GM18907 (cell line): ENCODE measurements at regions not wholly inside any gene's neighbourhood (a gene's known extent, or its start where the extent isn't known, plus 50 kb on each side); places are given as distances from the start of the nearest gene placed in this dataset.
"Not testable (repeated sequence)": the region's sequence is repeated elsewhere in the genome, so short reads cannot be mapped to it uniquely, and the experiment has no call there.

ENCODE experiments used
- ATAC-seq: cut with Tn5 transposase; IDR thresholded peaks from one replicate; pipeline ENCODE4 v1.9.1; 2021; ENCODE audit warnings: mild to moderate bottlenecking, moderate library complexity; ENCODE audit not compliant: unreplicated experiment

- not testable (repeated sequence) for ATAC-seq
These were observed 1093.1 kb upstream of the DEFB115 start for GRCh38 chr20:30164389-30164788.

GRCh38 chr20:30167540-30167939 is 1089.9 kb upstream of the DEFB115 start:
- ATAC-seq: no peak

GRCh38 chr20:30168025-30168799 is 1089.3 kb upstream of the DEFB115 start:
- no peak for ATAC-seq

- no peak for ATAC-seq
These were observed 1088.7 kb upstream of the DEFB115 start for GRCh38 chr20:30168800-30169138.

GRCh38 chr20:30175681-30176080 is 1081.8 kb upstream of the DEFB115 start:
- no peak for ATAC-seq

GRCh38 chr20:30183124-30183523 is 1074.3 kb upstream of the DEFB115 start:
- not testable (repeated sequence) for ATAC-seq

- not testable (repeated sequence) for ATAC-seq
These were observed 1065.7 kb upstream of the DEFB115 start for GRCh38 chr20:30191785-30192184.

GRCh38 chr20:30234477-30234876 is 1023.0 kb upstream of the DEFB115 start:
- not testable (repeated sequence) for ATAC-seq

GRCh38 chr20:30275073-30275472 is 982.4 kb upstream of the DEFB115 start:
- ATAC-seq: not testable (repeated sequence)

GRCh38 chr20:30281584-30282197 is 975.8 kb upstream of the DEFB115 start:
- ATAC-seq: no peak

- not testable (repeated sequence) for ATAC-seq
These were observed 973.8 kb upstream of the DEFB115 start for GRCh38 chr20:30283476-30284280.

- no peak for ATAC-seq
These were observed 973.1 kb upstream of the DEFB115 start for GRCh38 chr20:30284281-30284905.

GRCh38 chr20:30285677-30286076 is 971.8 kb upstream of the DEFB115 start:
- ATAC-seq: no peak

GRCh38 chr20:30286157-30286556 is 971.3 kb upstream of the DEFB115 start:
- ATAC-seq: no peak

- not testable (repeated sequence) for ATAC-seq
These were observed 970.0 kb upstream of the DEFB115 start for GRCh38 chr20:30287459-30287858.

- ATAC-seq: no peak
These were observed 969.1 kb upstream of the DEFB115 start for GRCh38 chr20:30288346-30288745.

GRCh38 chr20:30289049-30289448 is 968.4 kb upstream of the DEFB115 start:
- ATAC-seq: not testable (repeated sequence)

- ATAC-seq: not testable (repeated sequence)
These were observed 967.7 kb upstream of the DEFB115 start for GRCh38 chr20:30289711-30290141.

GRCh38 chr20:30290361-30291063 is 967.0 kb upstream of the DEFB115 start:
- ATAC-seq: not testable (repeated sequence)

- not testable (repeated sequence) for ATAC-seq
These were observed 966.4 kb upstream of the DEFB115 start for GRCh38 chr20:30291064-30291379.

- not testable (repeated sequence) for ATAC-seq
These were observed 965.8 kb upstream of the DEFB115 start for GRCh38 chr20:30291686-30292085.
